SK-N-SH (cell line): ENCODE measurements at regions not wholly inside any gene's neighbourhood (a gene's known extent, or its start where the extent isn't known, plus 50 kb on each side); places are given as distances from the start of the nearest gene placed in this dataset.
A peak's percentile ranks its signal among the peaks of the same experiment; 100 is the strongest.

Source experiments
- CTCF ChIA-PET: fragments of 300-600, 350-600 bp; formaldehyde crosslinking; extraction: SDS; loops from one replicate; lab custom pipeline; 2021; lab: Yijun Ruan, JAX
- POLR2A ChIA-PET: fragments of 350-600 bp; sonication (Branson Sonifier 250); formaldehyde crosslinking; extraction: SDS; loops from one replicate; lab custom pipeline; 2020; ENCODE audit warnings: antibody characterized with exemption, inconsistent platforms; lab: Yijun Ruan, JAX
- DNase-seq: peaks from one replicate; pipeline ENCODE4 v3.0.0; 2012
- H2AFZ ChIP-seq: fragments of 200-600 bp; sonication (generic); 2 replicates; pipeline ENCODE4 v1.8.1; 2016; ENCODE audit warnings: antibody characterized with exemption, mild to moderate bottlenecking, low read depth
- H3F3A ChIP-seq: fragments of 200-600 bp; sonication (generic); replicated peaks from 2 replicates; pipeline ENCODE3; 2016; ENCODE audit warnings: antibody characterized with exemption, mild to moderate bottlenecking; ENCODE audit not compliant: insufficient read depth
- H3K27ac ChIP-seq, 2 experiments: fragments of 200-500 bp in 1 of 2; fragments of 200-600 bp in 1 of 2; sonication (Bioruptor generic) in 1 of 2; sonication (generic), shearing (Covaris generic) in 1 of 2; 2 replicates each; pipeline versions ENCODE4 v1.5.1 to v1.6.1; 2014 to 2016; ENCODE audit warnings: low read depth in 2 of 2, inconsistent platforms in 1 of 2, low read length in 1 of 2, mild to moderate bottlenecking in 1 of 2, mixed read lengths in 1 of 2
- H3K27me3 ChIP-seq: fragments of 200-600 bp; sonication (generic), shearing (Covaris generic); 2 replicates; pipeline ENCODE4 v1.6.1; 2016; ENCODE audit warnings: mixed run types; ENCODE audit not compliant: insufficient read depth
- H3K36me3 ChIP-seq, 2 experiments: fragments of 200-500 bp in 1 of 2; fragments of 200-600 bp in 1 of 2; sonication (Bioruptor generic) in 1 of 2; sonication (generic) in 1 of 2; replicated peaks in 1 of 2; 2 replicates each; pipeline versions ENCODE3 to v1.5.1; 2014 to 2016; ENCODE audit warnings: low read length in 1 of 2, mild to moderate bottlenecking in 1 of 2; ENCODE audit not compliant: insufficient read depth in 2 of 2, control insufficient read depth in 1 of 2
- H3K4me1 ChIP-seq, 2 experiments: fragments of 200-500 bp in 1 of 2; fragments of 200-600 bp in 1 of 2; sonication (Bioruptor generic) in 1 of 2; sonication (generic), shearing (Covaris generic) in 1 of 2; 2 replicates each; pipeline versions ENCODE4 v1.5.1 to v1.6.1; 2014 to 2016; ENCODE audit warnings: low read depth in 1 of 2, low read length in 1 of 2, mixed run types in 1 of 2; ENCODE audit not compliant: insufficient read depth in 2 of 2, control insufficient read depth in 1 of 2
- H3K4me2 ChIP-seq: fragments of 200-600 bp; sonication (generic), shearing (Covaris generic); 2 replicates; pipeline ENCODE4 v1.6.1; 2017; ENCODE audit warnings: mixed run types
- H3K4me3 ChIP-seq, 2 experiments: fragments of 200-500 bp in 1 of 2; fragments of 200-600 bp in 1 of 2; sonication (Bioruptor generic) in 1 of 2; sonication (generic), shearing (Covaris generic) in 1 of 2; 2 replicates each; pipeline versions ENCODE4 v1.5.1 to v1.8.1; 2014 to 2016; ENCODE audit warnings: low read depth in 2 of 2, inconsistent platforms in 1 of 2, low read length in 1 of 2, mild to moderate bottlenecking in 1 of 2, mixed read lengths in 1 of 2, moderate library complexity in 1 of 2
- H3K79me2 ChIP-seq: fragments of 200-600 bp; sonication (generic); 2 replicates; pipeline ENCODE4 v1.8.1; 2017; ENCODE audit warnings: mild to moderate bottlenecking; ENCODE audit not compliant: insufficient read depth
- H3K9ac ChIP-seq: fragments of 200-600 bp; sonication (generic); 2 replicates; pipeline ENCODE4 v1.6.1; 2017; ENCODE audit warnings: mixed run types
- H3K9me2 ChIP-seq: fragments of 200-600 bp; sonication (generic); 2 replicates; pipeline ENCODE4 v1.6.1; 2017; ENCODE audit warnings: mixed run types
- H3K9me3 ChIP-seq: fragments of 200-600 bp; sonication (generic); 2 replicates; pipeline ENCODE4 v1.6.1; 2017; ENCODE audit warnings: mixed run types, mild to moderate bottlenecking, moderate library complexity
- H4K20me1 ChIP-seq: fragments of 200-600 bp; sonication (generic); 2 replicates; pipeline ENCODE4 v1.6.1; 2017; ENCODE audit warnings: mild to moderate bottlenecking, mixed run types; ENCODE audit not compliant: insufficient read depth
- CHD2 ChIP-seq: fragments of 150-350 bp; IDR thresholded peaks from 2 replicates; pipeline ENCODE4 v1.6.1; 2018; ENCODE audit warnings: low read length; ENCODE audit not compliant: partially characterized antibody
- ELF1 ChIP-seq: IDR thresholded peaks from 2 replicates; pipeline ENCODE4 v1.4.0; 2012
- EZH2phosphoT487 ChIP-seq: fragments of 200-600 bp; sonication (generic); IDR thresholded peaks from 2 replicates; pipeline ENCODE4 v1.6.1; 2017; ENCODE audit warnings: low read depth, mixed run types, mild to moderate bottlenecking, antibody characterized with exemption, moderate library complexity, borderline replicate concordance
- FOSL2 ChIP-seq: IDR thresholded peaks from 2 replicates; pipeline ENCODE4 v1.4.0; 2012; ENCODE audit warnings: low read depth, mild to moderate bottlenecking, moderate library complexity, borderline replicate concordance
- FOXJ3 ChIP-seq: sonication (generic); formaldehyde crosslinking; IDR thresholded peaks from 2 replicates; pipeline ENCODE4 v1.5.1; 2020; ENCODE audit warnings: mild to moderate bottlenecking, missing genetic modification reagents
- GATA2 ChIP-seq: sonication (generic); formaldehyde crosslinking; IDR thresholded peaks from 2 replicates; pipeline ENCODE4 v1.5.0; 2020; ENCODE audit warnings: mild to moderate bottlenecking, missing genetic modification reagents
- JUND ChIP-seq: IDR thresholded peaks from 2 replicates; pipeline ENCODE4 v1.4.0; 2012
- MXI1 ChIP-seq: IDR thresholded peaks from 2 replicates; pipeline ENCODE4 v1.6.1; 2012; ENCODE audit warnings: mild to moderate bottlenecking, low read depth, low read length, improper control_type of control experiment
- NFIC ChIP-seq: IDR thresholded peaks from 2 replicates; pipeline ENCODE4 v1.4.0; 2012; ENCODE audit warnings: borderline replicate concordance
- NRF1 ChIP-seq: IDR thresholded peaks from 2 replicates; pipeline ENCODE4 v1.6.1; 2012; ENCODE audit warnings: low read depth, mild to moderate bottlenecking, low read length
- RCOR1 ChIP-seq: fragments of 150-350 bp; IDR thresholded peaks from 2 replicates; pipeline ENCODE4 v1.6.1; 2017; ENCODE audit warnings: antibody characterized with exemption, low read length
- RFX5 ChIP-seq: IDR thresholded peaks from 2 replicates; pipeline ENCODE4 v1.6.1; 2012; ENCODE audit warnings: mild to moderate bottlenecking, improper control_type of control experiment, low read length
- RXRA ChIP-seq: IDR thresholded peaks from 2 replicates; pipeline ENCODE4 v1.4.0; 2012; ENCODE audit warnings: low read depth, mild to moderate bottlenecking, borderline replicate concordance
- TCF12 ChIP-seq: IDR thresholded peaks from 2 replicates; pipeline ENCODE4 v1.4.0; 2012
- YY1 ChIP-seq: IDR thresholded peaks from 2 replicates; pipeline ENCODE4 v1.4.0; 2012; ENCODE audit warnings: low read depth, mild to moderate bottlenecking
- WGBS: methylation state at CpG from one replicate; pipeline ENCODE4 v1.1.6; 2017; ENCODE audit warnings: low lambda C conversion rate; 5-methylcytosine and 5-hydroxymethylcytosine counted together
- TF ChIP-seq, protein P1 (sequence below): IDR thresholded peaks from 2 replicates; pipeline ENCODE4 v1.6.1; 2012; ENCODE audit warnings: mild to moderate bottlenecking, low read depth, low read length, moderate library complexity
- TF ChIP-seq, protein P2 (sequence below): IDR thresholded peaks from 2 replicates; pipeline ENCODE4 v1.4.0; 2012; ENCODE audit warnings: low read depth
- TF ChIP-seq, protein P3 (sequence below): IDR thresholded peaks from 2 replicates; pipeline ENCODE4 v1.4.0; 2012; ENCODE audit warnings: low read depth, borderline replicate concordance
- TF ChIP-seq, protein P4 (sequence below): fragments of 150-350 bp; IDR thresholded peaks from 2 replicates; pipeline ENCODE4 v1.6.1; 2016; ENCODE audit warnings: mild to moderate bottlenecking, low read depth, low read length

DNA sequence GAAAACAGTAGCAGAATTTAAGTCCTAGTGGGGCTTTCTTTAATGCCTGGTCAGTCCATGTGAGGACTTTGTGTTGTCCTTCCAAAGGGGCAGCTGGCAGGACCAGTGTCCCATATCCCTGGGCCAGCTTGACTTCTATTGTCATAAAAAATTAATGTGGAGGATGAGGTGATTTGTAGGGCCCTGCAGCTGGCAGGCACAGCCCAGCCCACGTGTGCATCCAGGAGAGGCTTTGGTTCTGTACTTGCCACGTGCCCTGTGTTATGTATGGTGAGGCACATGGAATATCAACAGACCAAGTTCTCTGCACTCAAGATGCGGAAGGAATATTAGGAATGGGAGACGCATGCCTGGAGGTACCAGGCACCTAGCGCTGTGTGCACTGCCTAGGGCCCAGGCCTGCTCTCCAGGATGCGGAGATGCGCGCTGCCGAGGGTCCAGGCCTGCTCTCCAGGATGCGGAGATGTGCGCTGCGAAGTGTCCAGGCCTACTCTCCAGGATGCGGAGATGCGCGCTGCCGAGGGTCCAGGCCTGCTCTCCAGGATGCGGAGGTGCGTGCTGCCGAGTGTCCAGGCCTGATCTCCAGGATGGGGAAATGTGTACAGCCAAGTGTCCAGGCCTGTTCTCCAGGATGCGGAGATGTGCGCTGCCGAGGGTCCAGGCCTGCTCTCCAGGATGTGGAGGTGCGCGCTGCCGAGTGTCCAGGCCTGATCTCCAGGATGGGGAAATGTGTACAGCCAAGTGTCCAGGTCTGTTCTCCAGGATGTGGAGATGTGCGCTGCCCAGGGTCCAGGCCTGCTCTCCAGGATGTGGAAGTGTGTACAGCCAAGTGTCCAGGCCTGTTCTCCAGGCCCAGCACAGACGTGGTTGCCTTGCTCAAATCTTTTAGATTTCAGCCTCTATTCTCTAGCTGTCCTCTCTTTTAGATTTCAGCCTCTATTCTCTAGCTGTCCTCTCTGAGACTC is 183.3 kb upstream of the ROPN1 start:
- no peak overlapping the region for H3K4me3 ChIP-seq

DNA sequence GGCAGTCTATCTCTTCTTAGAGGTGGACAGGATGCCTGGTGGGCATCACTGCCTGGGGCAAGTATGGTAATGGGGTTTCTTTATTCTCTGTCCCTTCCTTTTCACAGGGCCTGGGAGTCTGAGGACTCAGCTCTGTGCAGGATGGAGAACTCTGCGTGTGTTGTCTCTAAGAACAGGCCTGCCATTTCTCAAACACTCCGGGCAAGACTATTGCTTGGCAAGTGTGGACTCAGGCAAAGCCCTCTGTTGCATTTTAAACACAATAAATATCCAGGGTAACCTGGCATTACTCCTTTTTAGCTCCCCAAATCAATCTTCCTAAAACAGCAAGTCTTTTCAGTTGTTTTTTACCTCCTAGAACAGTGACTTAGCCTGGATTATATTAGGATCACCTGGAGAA is 185.1 kb upstream of the ROPN1 start:
- 40% methylated on average over 2 of the region's 2 CpGs for WGBS
- Histone ChIP-seq H2AFZ (no peak overlapping the region), H3K9ac (no peak overlapping the region), H3K4me3 (no peak overlapping the region), H3K9me3 (no peaks in the 10 kb centered on the region), H3K36me3 (no peaks in the 10 kb centered on the region), H3K4me1 (peaks cover 0 to 44% of the 10 kb centered on the region in 2 experiments; a peak in 2 of 4 replicates), H3K27ac (peak overlapping the region in 1 of 2 experiments; percentile 99; a peak in 1 of 4 replicates), H3K79me2 (no peaks in the 10 kb centered on the region; the same call in 1 of the 2 replicates), H3F3A (no peaks in the 10 kb centered on the region), H4K20me1 (no peaks in the 10 kb centered on the region), H3K27me3 (no peaks in the 10 kb centered on the region), H3K4me2 (no peak overlapping the region), H3K9me2 (no peaks in the 10 kb centered on the region)
- ChIA-PET CTCF (interaction anchor here (0.8 kb wide), 1 partner anchor 92 kb away, joined by 3 read pairs; no protein-coding TSS in a partner anchor), POLR2A (no interaction called here)
- no peak for DNase-seq
- TF ChIP-seq NRF1, result no peak
- TF ChIP-seq ELF1, result no peak
- TF ChIP-seq FOSL2, result no peak
- TF ChIP-seq TCF12, result no peak
- no peak for TF ChIP-seq RFX5
- TF ChIP-seq, protein P1, sequence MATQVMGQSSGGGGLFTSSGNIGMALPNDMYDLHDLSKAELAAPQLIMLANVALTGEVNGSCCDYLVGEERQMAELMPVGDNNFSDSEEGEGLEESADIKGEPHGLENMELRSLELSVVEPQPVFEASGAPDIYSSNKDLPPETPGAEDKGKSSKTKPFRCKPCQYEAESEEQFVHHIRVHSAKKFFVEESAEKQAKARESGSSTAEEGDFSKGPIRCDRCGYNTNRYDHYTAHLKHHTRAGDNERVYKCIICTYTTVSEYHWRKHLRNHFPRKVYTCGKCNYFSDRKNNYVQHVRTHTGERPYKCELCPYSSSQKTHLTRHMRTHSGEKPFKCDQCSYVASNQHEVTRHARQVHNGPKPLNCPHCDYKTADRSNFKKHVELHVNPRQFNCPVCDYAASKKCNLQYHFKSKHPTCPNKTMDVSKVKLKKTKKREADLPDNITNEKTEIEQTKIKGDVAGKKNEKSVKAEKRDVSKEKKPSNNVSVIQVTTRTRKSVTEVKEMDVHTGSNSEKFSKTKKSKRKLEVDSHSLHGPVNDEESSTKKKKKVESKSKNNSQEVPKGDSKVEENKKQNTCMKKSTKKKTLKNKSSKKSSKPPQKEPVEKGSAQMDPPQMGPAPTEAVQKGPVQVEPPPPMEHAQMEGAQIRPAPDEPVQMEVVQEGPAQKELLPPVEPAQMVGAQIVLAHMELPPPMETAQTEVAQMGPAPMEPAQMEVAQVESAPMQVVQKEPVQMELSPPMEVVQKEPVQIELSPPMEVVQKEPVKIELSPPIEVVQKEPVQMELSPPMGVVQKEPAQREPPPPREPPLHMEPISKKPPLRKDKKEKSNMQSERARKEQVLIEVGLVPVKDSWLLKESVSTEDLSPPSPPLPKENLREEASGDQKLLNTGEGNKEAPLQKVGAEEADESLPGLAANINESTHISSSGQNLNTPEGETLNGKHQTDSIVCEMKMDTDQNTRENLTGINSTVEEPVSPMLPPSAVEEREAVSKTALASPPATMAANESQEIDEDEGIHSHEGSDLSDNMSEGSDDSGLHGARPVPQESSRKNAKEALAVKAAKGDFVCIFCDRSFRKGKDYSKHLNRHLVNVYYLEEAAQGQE, result no peak
- no peak for TF ChIP-seq CHD2
- TF ChIP-seq YY1, result no peak
- TF ChIP-seq RCOR1, result no peak
- TF ChIP-seq MXI1, result no peak
- no peak for TF ChIP-seq NFIC
- TF ChIP-seq, protein P2, sequence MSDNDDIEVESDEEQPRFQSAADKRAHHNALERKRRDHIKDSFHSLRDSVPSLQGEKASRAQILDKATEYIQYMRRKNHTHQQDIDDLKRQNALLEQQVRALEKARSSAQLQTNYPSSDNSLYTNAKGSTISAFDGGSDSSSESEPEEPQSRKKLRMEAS, result no peak
- TF ChIP-seq RXRA, result no peak
- no peak for TF ChIP-seq JUND
- TF ChIP-seq, protein P3, sequence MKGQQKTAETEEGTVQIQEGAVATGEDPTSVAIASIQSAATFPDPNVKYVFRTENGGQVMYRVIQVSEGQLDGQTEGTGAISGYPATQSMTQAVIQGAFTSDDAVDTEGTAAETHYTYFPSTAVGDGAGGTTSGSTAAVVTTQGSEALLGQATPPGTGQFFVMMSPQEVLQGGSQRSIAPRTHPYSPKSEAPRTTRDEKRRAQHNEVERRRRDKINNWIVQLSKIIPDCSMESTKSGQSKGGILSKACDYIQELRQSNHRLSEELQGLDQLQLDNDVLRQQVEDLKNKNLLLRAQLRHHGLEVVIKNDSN, result no peak
- no peak for TF ChIP-seq EZH2phosphoT487
- TF ChIP-seq GATA2, result no peak

More for the DNA sequence above, 183.3 kb upstream of the ROPN1 start:
- Histone ChIP-seq H3K9me3 (no peaks in the 10 kb centered on the region), H3K79me2 (no peaks in the 10 kb centered on the region; the same call in 1 of the 2 replicates), H4K20me1 (no peaks in the 10 kb centered on the region), H3K36me3 (no peaks in the 10 kb centered on the region), H3K9me2 (no peaks in the 10 kb centered on the region), H3K4me2 (no peak overlapping the region), H3K27ac (peak overlapping the region in 1 of 2 experiments; percentile 99; a peak in 2 of 4 replicates), H3K27me3 (no peaks in the 10 kb centered on the region), H3K9ac (no peak overlapping the region), H3K4me1 (peaks cover 0 to 48% of the 10 kb centered on the region in 2 experiments; a peak in 2 of 4 replicates), H2AFZ (no peak overlapping the region), H3F3A (no peaks in the 10 kb centered on the region)
- POLR2A ChIA-PET, result interaction anchor here (0.9 to 2.0 kb wide), 4 partner anchors 17 to 143 kb away, joined by 3 to 8 read pairs (median 6); partner anchors contain the start of gene KALRN
- TF ChIP-seq FOXJ3 (CRISPR knock-in tag), result peak; percentile 10; the same call in 1 of the 2 replicates
- TF ChIP-seq, protein P4, sequence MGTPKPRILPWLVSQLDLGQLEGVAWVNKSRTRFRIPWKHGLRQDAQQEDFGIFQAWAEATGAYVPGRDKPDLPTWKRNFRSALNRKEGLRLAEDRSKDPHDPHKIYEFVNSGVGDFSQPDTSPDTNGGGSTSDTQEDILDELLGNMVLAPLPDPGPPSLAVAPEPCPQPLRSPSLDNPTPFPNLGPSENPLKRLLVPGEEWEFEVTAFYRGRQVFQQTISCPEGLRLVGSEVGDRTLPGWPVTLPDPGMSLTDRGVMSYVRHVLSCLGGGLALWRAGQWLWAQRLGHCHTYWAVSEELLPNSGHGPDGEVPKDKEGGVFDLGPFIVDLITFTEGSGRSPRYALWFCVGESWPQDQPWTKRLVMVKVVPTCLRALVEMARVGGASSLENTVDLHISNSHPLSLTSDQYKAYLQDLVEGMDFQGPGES, result no peak
- TF ChIP-seq, protein P3, result no peak
- CTCF ChIA-PET, result interaction anchor here (0.7 to 2.8 kb wide), 11 partner anchors 15 to 143 kb away, joined by 3 to 8 read pairs (median 5); no protein-coding TSS in a partner anchor
- peak; percentile 66 for DNase-seq
- WGBS, result 92% methylated on average over 8 of the region's 27 CpGs
